Stimulated activated CD8-positive, alpha-beta memory T cell treated with anti-CD3 and anti-CD28 coated beads, Interleukin-12 subunit alpha, Interleukin-12 subunit beta, amount 100 ng/mL, for 4 hours (primary cell): ENCODE measurements at regions not wholly inside any gene's neighbourhood (a gene's known extent, or its start where the extent isn't known, plus 50 kb on each side); places are given as distances from the start of the nearest gene placed in this dataset.
"Not testable (repeated sequence)": the region's sequence is repeated elsewhere in the genome, so short reads cannot be mapped to it uniquely, and the experiment has no call there.

Experiments used
- DNase-seq: peaks from one replicate; pipeline ENCODE4 v3.0.0-alpha.2; 2020; ENCODE audit warnings: low read depth

DNA sequence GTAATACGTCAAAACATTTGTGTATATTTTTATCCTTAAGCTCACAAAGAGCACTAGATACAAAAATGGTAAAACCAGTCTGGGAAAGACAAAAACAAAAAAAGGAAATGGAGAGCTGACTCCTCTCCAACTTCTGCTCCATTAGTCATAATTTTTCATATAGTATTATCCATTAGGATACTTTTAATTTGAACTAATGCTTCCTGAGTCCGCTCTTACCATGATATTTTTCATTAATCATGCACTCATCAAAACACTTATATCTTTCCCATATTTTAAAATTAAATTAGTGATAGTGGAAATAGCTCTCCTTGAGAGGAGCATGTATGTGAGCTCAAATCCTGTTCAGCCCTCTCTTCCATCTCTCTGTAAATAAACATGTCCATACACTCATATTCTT, 1093.0 kb upstream of the MIR17HG start:
- no peak for DNase-seq

DNA sequence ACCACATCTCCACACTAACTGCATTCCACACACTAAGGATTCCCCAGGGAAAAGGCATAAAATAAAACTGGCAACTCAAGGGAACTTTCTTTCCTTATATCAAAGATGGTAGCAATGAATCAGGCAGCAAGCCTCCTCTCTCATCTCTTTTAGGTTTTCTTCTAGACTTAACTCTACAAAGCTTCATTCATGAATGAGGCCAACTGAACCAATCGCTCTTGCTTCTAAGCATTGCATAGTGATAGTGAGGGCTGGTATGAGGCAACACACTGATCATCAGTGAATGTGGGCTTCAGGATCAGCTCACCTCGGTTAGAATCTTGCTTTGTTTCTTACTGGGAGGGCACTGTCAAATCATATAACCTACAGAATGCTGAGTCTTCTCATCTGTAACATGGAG, 1090.7 kb upstream of the MIR17HG start:
- DNase-seq: no peak

DNA sequence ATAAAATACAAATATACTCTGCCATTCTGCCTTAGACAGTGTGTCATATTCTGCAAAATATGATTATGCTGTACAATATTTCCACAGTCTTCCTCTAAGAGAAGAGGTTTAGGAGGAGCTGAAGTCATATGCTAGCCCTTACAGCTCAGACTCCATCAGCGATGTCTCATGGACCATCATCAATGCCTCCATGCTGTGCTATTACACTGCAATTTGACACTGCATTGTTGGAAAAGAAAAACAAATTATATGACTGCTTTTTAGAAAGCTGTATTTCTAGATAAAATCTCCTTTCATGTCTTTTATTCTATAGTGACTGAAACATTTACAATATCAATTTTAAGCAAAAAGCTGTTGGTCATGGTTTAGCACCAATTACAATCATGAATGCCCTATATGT, 1089.4 kb upstream of the MIR17HG start:
- DNase-seq: no peak

DNA sequence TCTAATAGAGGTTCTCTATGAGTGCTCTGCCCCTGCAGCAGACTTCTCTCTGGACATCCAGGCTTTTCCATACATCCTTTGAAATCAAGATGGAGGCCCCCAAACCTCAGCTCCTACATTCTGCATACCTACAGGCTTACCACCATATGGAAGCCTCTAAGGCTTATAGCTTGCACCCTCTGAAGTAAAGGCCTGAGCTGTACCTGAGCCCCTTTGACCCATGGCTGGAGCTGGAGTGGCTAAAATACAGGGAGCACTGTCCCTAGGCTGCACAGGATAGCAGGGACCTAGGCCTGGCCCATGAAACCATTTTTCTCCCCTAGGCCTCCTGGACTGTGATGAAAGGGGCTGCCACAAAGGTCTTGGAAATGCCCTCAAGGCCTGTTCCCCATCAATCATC, 1086.1 kb upstream of the MIR17HG start:
- no peak for DNase-seq

DNA sequence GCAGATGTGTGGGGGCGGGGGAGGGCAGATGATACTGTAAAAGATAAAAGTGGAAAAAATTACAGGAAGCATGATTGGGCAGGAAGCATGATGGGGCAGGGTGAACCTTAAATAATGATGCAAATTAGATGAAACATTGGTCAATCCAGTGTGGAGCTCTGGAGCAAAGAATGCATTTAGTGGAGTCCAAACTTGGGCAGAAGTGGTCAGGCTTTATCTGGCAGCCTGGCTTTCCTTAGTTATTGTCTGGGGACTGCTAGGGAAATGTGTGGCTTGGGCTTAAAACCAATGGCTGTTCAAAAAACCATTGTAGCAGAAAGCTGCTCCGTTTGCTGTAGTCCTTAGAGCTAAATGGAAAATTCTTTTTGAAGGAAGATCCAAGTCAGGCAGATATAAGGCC, 1077.3 kb upstream of the MIR17HG start:
- no peak for DNase-seq

DNA sequence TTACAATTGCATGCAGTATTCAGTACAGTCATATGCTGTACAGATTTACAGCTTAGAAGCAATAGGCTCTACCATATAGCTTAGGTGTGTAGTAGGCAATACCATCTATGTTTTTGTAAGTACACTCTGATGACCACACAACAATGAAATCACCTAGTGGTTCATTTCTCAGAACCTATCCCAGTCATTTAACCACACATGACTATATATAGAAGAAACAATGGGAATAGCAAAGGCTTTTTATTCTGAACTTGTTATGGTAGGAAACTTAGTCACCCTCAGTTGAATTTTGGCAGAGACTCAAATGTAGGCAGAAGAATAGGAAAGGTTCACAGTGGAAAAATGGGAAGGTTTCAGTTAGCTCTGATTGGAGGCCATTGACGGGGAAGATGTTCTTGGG, 1075.1 kb upstream of the MIR17HG start:
- no peak for DNase-seq

DNA sequence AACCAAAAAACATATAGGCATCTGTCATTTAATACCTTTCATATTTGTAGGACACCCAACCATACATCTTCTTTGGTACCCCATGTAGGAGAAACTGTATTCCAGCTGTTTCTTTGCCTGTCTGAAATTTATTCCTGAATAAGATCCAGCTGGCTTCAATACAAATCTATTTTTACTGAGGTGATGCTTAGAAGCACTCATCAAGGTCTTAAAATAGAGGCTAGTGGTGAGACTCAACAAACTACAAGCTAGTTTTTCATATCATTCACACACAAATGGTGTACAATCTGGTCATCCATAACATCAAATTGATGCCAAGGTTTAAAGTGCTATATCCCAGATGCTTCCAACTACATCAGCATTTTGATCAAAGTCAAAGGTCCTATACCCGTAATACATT, 1071.3 kb upstream of the MIR17HG start:
- DNase-seq: no peak

DNA sequence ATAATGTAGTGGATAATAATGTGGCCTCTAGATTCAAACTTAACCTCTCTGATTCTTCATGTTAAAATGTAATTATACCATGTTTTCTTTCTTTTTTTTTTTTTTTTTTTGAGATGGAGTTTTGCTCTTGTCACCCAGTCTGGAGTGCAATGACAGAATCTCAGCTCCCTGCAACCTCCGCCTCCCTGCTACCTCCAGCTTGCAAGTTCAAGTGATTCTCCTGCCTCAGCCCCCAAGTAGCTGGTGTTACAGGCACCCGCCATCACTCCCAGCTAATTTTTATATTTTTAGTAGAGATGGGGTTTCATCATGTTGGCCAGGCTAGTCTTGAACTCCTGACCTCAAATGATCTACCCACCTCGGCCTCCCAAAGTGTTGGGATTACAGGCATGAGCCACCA, 1069.3 kb upstream of the MIR17HG start:
- not testable (repeated sequence) for DNase-seq

DNA sequence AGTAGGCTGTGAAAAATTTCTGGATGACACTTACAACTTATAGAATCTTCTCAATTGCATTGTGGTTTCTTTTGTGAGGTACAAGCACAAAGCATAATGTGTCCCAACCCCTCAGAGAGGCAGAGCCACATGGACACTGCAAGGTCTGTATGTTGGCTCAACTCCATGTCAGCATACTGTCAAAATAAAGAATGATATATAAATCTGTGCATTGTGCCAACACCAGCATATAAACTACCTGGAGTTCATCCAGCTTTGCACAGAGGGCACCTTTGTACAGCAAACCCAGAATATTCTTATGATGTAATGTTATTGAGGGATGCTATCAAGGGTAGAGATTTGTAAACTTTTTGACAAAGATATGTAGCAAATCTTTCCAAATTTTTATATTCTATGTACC, 1065.8 kb upstream of the MIR17HG start:
- no peak for DNase-seq

DNA sequence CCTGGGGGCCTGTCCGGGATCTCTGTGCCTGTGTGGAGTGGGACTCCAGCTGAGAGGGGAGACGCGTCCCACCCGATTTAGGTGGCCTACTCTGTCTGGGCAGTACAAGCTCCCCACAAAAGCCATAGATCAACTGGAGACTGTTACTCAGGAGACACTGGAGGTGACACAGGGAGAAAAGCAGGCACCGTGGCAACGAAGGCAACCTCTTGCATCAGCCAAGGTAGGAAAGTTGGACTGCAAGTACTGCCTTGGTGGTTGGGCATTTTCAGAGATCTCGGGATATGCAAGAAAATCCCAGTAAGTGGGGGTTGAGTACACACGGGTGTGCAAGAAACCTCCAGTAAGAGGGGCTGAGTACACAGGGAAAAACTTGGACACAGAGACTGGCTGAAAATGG, 1060.0 kb upstream of the MIR17HG start:
- DNase-seq: no peak

DNA sequence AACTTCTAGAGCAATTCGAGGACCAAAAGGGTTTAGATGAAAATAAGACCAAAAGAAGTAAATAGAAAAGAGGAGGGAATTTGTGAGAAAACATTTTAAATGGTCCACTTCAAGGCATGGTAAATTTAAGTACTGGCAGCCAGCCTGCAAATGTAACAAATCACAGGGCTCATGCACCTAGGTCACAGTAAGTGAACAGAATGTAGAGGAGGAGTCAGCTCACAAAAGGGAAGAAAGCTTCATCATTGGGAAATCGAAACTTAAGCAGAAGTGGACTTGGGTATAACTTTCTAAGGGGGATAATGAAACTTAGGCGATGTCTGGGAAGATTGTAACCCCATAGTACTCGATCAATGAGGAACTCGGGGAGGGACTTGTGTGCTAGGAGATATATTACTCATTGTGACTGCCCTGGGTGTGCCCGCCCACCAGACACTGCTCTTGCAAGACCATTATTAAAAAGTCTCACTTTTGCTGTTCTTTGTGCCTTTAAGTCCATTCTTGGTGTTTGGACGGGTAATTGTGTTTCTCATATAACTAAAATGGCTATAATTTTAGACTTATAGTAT, 1053.6 kb upstream of the MIR17HG start:
- no peak for DNase-seq

DNA sequence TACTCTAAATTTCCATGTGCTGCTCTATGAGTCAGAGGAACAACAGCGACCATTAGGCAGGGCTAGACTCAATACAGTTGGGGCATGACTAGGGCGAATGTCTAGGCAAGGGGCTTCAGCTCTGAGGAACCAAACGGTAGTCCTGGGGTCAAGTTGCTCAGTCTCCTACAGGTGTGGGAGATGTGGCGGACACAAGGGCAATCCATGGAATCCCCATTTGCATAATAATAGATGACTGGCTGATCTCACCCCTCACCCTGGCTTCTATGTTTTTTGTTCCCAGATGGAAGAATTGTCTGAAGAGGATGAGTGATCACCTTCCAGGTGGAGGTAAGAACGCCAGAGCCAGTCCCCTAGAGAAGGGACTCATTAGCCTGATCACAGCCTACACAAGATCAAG, 1048.2 kb upstream of the MIR17HG start:
- DNase-seq: no peak

DNA sequence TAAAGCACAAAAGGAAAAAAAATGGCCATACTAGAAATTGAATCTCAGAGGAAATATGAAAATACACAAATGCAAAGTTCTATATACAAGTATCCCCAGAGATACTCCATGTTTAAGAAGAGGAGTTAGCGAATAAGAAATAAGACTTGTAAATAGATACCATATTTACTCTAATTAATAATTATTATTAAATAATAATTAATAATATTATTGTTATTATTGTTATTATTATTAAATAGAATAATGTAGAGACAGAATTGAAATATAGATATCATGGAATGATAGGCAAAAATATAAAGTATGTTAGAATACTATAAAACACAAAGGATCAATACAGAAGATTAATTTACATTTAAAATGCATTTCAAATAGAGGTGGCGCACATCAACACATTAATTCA, 1047.5 kb upstream of the MIR17HG start:
- DNase-seq: no peak

DNA sequence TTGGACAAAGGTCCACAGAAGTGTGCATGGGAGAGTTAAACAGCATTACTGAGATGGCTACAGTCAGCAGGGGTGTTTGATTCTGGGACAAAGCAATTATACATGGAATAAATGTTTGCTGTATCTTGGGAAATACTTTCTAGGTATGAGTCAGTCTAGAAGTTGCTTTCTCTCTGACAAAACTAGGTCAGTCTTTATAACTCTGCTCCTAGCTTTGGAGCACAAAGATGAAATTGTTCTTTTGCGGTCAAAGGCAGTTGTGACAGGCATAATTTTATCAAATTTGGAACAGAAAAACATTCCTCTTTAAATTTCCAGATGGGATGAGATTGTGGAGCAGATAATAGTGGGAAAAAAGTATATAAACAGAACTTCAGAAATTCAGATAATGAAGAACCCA, 1045.4 kb upstream of the MIR17HG start:
- DNase-seq: no peak

DNA sequence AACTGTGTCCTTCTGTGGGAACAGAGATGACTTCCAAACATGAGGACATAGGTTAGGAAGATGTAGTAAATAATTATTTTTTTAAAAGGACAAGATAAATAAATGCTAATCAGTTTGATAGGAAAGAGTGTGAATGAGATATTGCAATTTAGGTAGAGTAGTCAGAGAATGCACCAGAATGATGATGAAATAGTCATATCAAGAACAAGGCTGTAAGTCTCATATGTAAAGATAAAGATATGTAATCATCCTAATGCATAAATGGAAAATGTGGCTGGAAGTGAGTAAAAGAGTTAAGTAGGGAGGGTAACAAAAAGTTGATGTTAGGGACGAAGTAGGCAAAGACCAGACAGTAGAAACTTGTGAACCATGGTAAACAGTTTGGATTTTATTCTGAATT, 1041.7 kb upstream of the MIR17HG start:
- DNase-seq: no peak

DNA sequence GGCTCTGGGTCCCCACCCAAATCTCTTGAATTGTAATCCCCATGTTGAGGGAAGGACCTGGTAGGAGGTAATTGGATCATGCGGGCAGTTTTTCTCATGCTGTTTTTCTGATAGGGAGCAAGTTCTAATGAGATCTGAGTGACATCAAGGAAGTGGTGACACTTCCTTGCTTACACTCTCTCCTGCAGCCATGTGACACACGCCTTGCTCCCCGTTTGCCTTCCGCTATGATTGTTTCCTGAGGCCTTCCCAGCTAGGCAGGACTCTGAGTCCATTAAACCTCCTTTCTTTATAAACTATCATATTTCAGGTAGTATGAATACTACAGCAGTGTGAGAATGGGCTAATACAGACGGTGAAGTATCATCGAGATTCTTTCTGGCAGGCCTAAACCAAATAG, 1040.4 kb upstream of the MIR17HG start:
- no peak for DNase-seq

DNA sequence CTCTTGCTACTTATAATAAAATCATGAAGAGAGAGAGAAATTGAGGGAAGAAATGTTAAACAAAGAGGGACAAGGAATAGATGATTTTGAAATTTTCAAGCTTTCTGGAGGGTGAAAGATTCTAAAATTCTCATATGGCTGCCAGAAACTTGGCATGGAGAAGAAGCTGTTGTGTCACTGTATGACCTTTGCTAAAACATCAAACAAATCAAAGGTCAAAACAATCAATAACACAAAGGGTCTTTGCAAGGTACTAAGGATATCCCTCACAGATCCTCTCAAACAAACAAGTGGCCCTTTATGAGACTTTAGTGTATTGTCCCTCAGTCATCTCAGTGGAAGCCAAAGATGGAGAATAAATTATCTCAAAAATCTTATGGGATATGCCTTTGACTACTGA, 1039.2 kb upstream of the MIR17HG start:
- no peak for DNase-seq

DNA sequence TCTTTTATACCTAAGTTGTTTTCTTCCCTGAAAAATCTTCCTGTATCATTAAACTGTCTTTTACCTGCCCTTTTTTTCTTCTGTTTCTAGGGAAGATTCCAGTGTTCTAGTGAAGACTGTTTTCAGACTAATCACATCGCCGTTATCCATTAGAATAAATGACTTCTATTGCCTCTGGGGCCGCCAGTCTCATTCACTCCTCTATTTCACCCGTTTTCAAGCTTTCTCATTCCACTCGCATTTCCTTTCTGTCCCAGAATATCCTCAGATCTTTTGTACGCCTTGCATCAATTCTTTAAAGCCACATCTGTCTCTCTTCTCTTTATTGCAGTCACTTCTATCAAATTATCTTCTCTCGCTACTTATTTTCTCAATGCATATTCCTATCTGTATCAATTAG, 1035.6 kb upstream of the MIR17HG start:
- no peak for DNase-seq

DNA sequence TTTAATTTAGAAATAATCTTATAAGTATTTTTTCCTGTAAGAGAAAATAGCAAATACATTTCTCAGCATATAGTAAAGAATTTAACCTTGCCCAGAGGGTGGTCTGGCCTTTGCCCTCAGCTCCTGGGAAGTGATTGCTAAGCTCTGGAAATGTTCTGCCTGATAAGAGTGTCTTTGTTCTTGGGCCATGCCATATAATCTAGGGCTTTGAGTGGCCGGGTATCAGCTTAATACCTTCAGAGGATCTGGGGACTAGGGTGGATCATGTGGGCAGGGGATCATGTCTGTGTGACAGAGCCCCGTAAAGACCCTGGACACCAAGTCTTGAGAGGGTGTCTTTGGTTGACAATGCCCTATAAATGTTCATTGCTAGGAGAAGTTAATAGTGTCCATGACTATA, 1032.4 kb upstream of the MIR17HG start:
- DNase-seq: no peak

DNA sequence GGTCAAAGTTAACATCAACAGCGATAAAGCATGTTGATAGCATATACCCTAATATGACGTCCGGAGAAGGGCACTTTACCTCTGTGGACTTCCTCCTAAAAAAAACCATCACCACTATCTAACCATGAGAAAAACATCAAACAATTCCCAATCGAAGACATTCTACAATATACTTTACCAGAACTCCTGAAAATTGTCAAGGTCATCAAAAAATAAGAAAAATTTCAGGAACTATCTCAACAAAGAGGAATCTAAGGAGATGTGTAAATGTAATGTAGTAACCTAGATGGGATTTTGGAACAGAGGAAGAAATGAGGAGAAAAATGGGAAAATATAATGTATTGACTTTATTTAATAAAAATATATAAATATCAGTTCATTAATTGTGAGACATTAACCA, 1026.8 kb upstream of the MIR17HG start:
- DNase-seq: no peak

DNA sequence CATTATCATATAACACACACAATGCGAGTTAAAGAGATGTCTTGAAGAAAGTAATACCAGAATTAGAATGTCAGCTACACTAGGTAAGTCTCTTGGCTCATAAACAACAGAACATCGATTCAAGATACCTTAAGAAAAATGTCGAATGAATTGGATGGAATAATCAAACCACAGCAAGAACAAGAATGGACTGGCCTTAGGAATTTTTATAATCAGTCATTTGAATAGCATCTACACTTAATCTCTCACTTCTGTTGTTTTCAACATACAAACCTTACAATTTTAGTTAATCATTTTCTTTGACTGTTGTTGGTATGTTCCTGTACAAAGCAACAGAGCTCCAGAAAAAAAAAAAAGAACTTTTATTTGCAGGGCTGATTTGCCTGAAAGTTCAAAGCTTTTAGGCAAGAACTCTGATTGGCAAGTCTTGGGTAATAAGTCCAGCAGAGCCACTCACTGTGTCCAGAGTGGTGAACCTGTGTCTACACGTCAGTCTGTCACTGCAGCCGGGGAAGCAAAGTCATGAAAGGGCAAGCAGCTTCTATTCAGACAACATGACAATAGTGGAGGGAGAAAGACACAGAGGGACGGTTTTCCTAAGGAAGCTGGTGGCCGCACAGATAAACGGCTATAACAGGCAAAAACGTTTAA, 1026.1 kb upstream of the MIR17HG start:
- DNase-seq: no peak

DNA sequence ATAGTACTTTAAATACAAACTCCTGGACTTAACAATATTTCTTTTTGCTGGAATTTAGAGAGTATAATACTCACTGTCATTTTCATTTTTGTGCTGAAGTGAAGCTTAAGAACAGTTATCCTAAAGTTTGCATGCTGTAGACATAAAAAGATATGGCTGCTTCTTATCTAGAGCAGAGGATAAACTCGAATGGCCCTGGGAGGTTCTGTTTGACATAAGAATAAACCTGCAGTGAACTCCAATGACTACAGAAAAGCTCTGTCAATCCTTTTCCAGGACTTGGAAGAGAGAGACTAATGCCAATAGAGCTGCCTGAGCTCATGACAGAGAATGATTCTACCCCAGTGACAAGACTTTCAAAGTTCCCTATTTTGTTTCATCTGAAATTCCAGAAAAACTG, 1017.8 kb upstream of the MIR17HG start:
- DNase-seq: no peak

DNA sequence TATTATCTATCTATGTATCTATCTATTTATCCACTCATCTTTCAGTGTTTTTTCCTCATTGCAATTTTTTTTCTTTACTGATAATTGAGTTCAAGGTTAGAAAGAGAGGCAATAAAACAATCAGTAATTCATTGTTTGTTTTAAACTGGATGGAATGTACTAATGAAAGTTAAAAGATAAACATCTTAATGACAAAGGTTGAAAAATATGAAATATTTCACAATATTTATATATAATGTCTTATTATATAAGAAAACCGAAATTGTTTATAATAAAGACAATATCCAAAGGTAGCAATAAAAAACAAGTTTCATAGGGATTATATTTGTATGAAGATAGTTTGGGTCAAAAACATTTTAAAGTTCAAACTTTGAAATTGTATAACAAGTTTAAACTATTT, 1015.5 kb upstream of the MIR17HG start:
- DNase-seq: no peak

DNA sequence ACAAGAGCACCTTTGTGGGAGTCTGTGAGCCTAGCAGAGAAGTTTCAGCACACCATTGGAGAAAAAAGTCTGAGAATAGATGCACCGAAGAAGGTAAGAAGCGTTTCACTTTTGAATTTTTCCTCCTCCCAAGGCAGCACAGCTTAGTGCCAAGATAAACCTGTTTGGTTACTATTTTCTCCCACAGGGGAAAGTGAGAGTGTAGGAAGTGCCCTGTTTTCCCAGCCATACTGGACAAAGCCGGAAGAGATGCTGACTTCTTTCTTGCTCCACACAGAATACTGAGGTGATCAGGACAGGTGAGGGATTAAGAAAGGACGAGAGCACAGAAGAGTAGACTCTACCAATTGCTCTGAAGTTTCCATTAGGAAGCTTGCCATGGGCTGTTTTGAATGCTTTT, 1011.0 kb upstream of the MIR17HG start:
- DNase-seq: no peak

DNA sequence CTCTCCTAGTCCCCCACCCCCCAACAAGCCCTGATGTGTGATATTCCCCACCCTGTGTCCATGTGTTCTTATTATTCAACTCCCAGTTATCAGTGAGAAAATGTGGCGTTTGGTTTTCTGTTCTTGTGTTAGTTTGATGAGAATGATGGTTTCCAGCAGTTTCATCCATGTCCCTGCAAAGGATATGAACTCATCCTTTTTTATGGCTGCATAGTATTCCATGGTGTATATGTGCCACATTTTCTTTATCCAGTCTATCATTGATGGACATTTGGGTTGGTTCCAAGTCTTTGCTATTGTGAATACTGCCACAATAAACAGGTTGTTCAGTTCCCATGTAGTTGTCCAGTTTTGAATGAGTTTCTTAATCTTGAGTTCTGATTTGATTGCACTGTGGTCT, 1006.1 kb upstream of the MIR17HG start:
- not testable (repeated sequence) for DNase-seq
